GM10248 (cell line): ENCODE measurements at regions not wholly inside any gene's neighbourhood (a gene's known extent, or its start where the extent isn't known, plus 50 kb on each side); places are given as distances from the start of the nearest gene placed in this dataset.
"Not testable (repeated sequence)": the region's sequence is repeated elsewhere in the genome, so short reads cannot be mapped to it uniquely, and the experiment has no call there.

ENCODE experiments used
- CTCF ChIA-PET: fragments of 300-600 bp; sonication (Branson Sonifier 250); formaldehyde crosslinking; extraction: SDS; loops from one replicate; lab custom pipeline; 2021; ENCODE audit warnings: antibody characterized with exemption; lab: Yijun Ruan, JAX
- POLR2A ChIA-PET: fragments of 350-650 bp; sonication (Branson Sonifier 250); formaldehyde crosslinking; extraction: SDS; loops from one replicate; lab custom pipeline; 2020; ENCODE audit warnings: antibody characterized with exemption; lab: Yijun Ruan, JAX
- DNase-seq: peaks from one replicate; pipeline ENCODE4 v3.0.0; 2012; ENCODE audit errors: extremely low spot score
- CTCF ChIP-seq: IDR thresholded peaks from 2 replicates; pipeline ENCODE4 v1.5.1; 2012; ENCODE audit warnings: mild to moderate bottlenecking, low read depth; ENCODE audit errors: extremely low read depth, missing control alignments, control extremely low read depth

DNA sequence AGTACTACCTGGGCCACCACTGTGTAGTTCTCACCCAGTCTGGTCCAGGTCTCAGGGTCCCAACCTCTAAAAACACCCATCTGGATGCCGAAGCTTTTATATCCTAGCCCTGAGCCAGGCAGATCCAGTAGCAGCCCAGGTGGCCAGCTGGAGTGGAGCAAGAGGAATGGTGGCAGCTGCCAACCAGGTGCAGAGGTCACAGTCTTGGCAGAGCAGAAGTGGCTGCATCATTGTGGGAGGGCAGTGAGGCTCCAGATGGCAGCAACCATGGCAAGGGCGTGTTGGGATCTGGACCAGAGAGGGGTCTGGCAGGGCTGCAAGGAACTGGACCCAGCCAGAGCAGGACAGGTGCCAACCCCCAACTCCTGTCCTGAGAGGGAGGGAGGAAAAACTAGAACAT lies 72.2 kb upstream of the AGAP1 start:
- no peak for DNase-seq

GRCh38 chr2:235430366-235431083 lies 63.3 kb upstream of the AGAP1 start:
- ChIA-PET POLR2A (no interaction called here), CTCF (interaction anchor here (1.4 kb wide), 1 partner anchor 23 kb away, joined by 3 read pairs; no protein-coding TSS in a partner anchor)
- TF ChIP-seq CTCF = no peak
- no peak for DNase-seq

More for the DNA sequence above, 72.2 kb upstream of the AGAP1 start:
- ChIA-PET CTCF (no interaction called here), POLR2A (no interaction called here)
- no peak for TF ChIP-seq CTCF

DNA sequence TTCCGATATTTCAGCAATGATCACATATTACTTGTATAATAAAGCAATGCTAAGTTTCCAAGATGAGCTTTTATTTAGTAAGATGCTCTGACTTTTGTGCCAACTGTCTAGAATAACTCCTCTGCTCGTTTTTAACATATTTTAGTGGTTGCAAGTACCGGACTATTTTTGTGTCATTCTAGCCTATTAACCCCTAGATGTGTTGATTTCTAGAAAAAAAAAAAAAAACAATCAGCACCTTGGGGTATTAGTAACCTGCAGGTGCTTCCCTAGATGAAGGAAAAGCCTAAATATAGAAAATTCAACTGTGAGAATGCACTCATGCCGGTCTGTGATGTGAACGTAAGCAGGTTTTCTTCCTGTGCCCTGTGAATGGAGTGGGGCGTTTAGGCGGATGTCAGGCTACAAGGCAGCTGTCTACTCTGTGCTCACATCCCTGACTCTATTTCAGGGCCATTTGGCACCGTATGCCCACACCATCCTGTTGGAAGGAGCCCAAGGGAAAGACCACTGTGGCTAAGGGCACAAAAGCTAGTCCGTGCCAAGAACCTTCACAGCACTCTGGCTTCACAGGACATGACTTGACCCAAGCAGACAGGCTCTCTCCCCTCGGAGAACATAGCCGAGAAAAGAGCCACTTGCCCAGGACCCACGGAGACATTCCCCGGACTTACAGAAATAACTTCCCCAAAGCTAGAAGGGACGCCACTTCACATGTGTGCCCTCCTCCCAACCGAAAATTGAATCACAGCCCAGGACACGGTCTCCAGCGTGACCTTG lies 60.9 kb upstream of the AGAP1 start:
- TF ChIP-seq CTCF = no peak
- DNase-seq = no peak
- CTCF ChIA-PET = no interaction called here
- POLR2A ChIA-PET = no interaction called here

DNA sequence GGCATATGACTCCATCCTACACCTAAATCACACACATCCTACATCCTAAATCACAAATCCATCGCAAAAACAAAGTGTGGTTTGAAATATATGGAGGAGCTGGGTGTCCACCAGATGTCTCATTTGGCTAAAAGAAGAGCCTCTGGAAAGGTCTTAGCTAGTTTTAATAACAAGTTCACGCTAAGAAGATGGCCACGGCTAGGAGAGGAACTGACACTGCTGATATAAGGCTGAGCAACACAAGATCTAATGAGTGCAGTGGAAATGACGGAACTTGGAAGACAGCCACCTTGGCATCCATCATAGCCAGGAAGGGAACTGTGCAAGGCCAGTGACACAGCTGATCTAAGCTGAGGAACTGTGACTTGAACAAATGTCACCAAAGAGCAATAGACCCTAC lies 60.0 kb upstream of the AGAP1 start:
- DNase-seq = no peak
- TF ChIP-seq CTCF = no peak
- POLR2A ChIA-PET = no interaction called here
- CTCF ChIA-PET = no interaction called here

DNA sequence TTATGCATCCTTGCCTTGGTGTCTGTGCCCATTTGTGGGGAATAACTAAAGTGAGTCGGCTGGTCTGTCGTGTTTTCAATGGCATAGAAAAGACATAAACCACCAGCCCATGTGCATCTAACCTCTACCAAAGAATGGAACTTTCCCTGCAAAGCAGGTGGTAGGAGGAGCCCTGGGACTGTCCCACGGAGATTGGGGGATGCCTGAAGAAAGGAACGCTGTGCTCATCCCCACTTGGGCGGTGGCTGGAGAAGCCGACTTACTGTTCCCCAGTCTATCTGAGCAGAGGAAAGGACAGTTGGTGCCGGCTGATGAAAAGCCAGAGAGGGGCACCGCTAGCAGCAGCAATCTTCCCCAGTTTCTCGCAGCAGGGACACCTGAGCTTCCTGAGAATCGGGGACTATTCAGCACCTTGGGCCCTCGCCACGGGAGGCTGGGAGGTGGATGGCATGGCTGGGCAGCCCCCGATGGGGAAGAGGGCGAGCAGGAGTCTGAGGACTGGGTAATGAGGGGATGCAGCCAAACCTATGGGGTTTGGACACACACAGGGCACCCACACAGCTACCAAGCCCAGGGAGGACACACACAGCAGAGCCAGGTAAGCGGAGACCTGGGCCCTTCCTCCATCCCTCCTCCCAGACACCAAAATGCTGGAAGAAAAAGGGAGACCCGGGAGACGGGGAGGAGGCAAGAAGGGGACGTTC lies 53.7 kb upstream of the AGAP1 start:
- CTCF ChIA-PET = no interaction called here
- no peak for TF ChIP-seq CTCF
- POLR2A ChIA-PET = no interaction called here

GRCh38 chr2:235443580-235443979 lies 50.3 kb upstream of the AGAP1 start:
- POLR2A ChIA-PET, CTCF ChIA-PET, DNase-seq: not testable (repeated sequence)

More for the DNA sequence above, 53.7 kb upstream of the AGAP1 start:
- no peak for DNase-seq
